Endodermal cell (in vitro differentiated cells): ENCODE measurements at regions not wholly inside any gene's neighbourhood (a gene's known extent, or its start where the extent isn't known, plus 50 kb on each side); places are given as distances from the start of the nearest gene placed in this dataset.

Experiments used
- DNase-seq: peaks from one replicate; pipeline ENCODE4 v3.0.0-alpha.2; 2017
- H3K27ac ChIP-seq: 2 replicates; pipeline ENCODE4 v1.5.1; 2013; ENCODE audit warnings: mild to moderate bottlenecking, low read depth, low read length, moderate library complexity
- H3K27me3 ChIP-seq: 2 replicates; pipeline ENCODE4 v1.6.1; 2013; ENCODE audit warnings: mild to moderate bottlenecking, low read length, moderate library complexity; ENCODE audit not compliant: insufficient read depth, control insufficient read depth, poor library complexity, severe bottlenecking
- H3K36me3 ChIP-seq: 2 replicates; pipeline ENCODE4 v1.7.0; 2013; ENCODE audit warnings: mild to moderate bottlenecking, low read length, moderate library complexity; ENCODE audit not compliant: control insufficient read depth, insufficient read depth
- H3K4me1 ChIP-seq: one replicate; pipeline ENCODE4 v1.7.0; 2013; ENCODE audit warnings: low read length; ENCODE audit not compliant: control insufficient read depth, insufficient read depth
- H3K4me3 ChIP-seq: 2 replicates; pipeline ENCODE4 v1.5.1; 2013; ENCODE audit warnings: mild to moderate bottlenecking, low read length, moderate library complexity
- H3K9ac ChIP-seq: 2 replicates; pipeline ENCODE4 v1.6.1; 2013; ENCODE audit warnings: mild to moderate bottlenecking, low read length, moderate library complexity; ENCODE audit not compliant: poor library complexity, severe bottlenecking; ENCODE audit errors: extremely low read depth
- H3K9me3 ChIP-seq: 2 replicates; pipeline ENCODE4 v1.6.1; 2013; ENCODE audit warnings: mild to moderate bottlenecking, low read length, moderate library complexity; ENCODE audit not compliant: control insufficient read depth
- H3K27ac Mint-ChIP-seq: 2 replicates; pipeline ENCODE4 v1.8.0; 2020; ENCODE audit warnings: mixed read lengths
- H3K27me3 Mint-ChIP-seq: 2 replicates; pipeline ENCODE4 v1.8.0; 2021; ENCODE audit warnings: mild to moderate bottlenecking, mixed read lengths; ENCODE audit not compliant: insufficient read depth
- H3K36me3 Mint-ChIP-seq: 2 replicates; pipeline ENCODE4 v1.8.0; 2020; ENCODE audit warnings: low read depth, mixed read lengths
- H3K4me1 Mint-ChIP-seq: 2 replicates; pipeline ENCODE4 v1.8.0; 2020; ENCODE audit warnings: mixed read lengths
- H3K4me3 Mint-ChIP-seq: 2 replicates; pipeline ENCODE4 v1.8.0; 2020; ENCODE audit warnings: mild to moderate bottlenecking, moderate library complexity, mixed read lengths
- H3K9me3 Mint-ChIP-seq: 2 replicates; pipeline ENCODE4 v1.8.0; 2020; ENCODE audit warnings: mild to moderate bottlenecking, mixed read lengths
- CTCF ChIP-seq: fragments of 200-600 bp; sonication (generic); conservative IDR thresholded peaks from 2 replicates; pipeline ENCODE4 v1.5.0; 2021; ENCODE audit warnings: antibody characterized with exemption, mild to moderate bottlenecking
- WGBS, 2 experiments: methylation state at CpG; one replicate each; pipeline versions ENCODE4 v1.1.5 to v1.1.7; 2013; ENCODE audit warnings: missing lambda C conversion rate in 2 of 2, mixed read lengths in 1 of 2; ENCODE audit not compliant: insufficient coverage in 1 of 2, insufficient read length in 1 of 2; 5-methylcytosine and 5-hydroxymethylcytosine counted together

GRCh38 chr3:166900866-166901577 lies 479.1 kb downstream of the ZBBX start:
- Histone ChIP-seq H3K9ac (no peak overlapping the region), H3K27me3 (peaks cover 20% of the 10 kb centered on the region), H3K4me1 (no peaks in the 10 kb centered on the region), H3K4me3 (no peak overlapping the region), H3K9me3 (peaks cover 4% of the 10 kb centered on the region), H3K36me3 (no peaks in the 10 kb centered on the region), H3K27ac (no peak overlapping the region)
- Mint-ChIP-seq H3K9me3 (no peaks in the 10 kb centered on the region), H3K4me3 (no peak overlapping the region), H3K27ac (no peak overlapping the region), H3K4me1 (no peaks in the 10 kb centered on the region), H3K36me3 (no peaks in the 10 kb centered on the region), H3K27me3 (peaks cover 3% of the 10 kb centered on the region)
- DNase-seq, result no peak
- WGBS, 2 experiments, result 71 to 100% methylated on average over 1 to 3 of the region's 3 CpGs
- TF ChIP-seq CTCF, result peak; percentile 25

GRCh38 chr3:166897811-166898210 lies 482.3 kb downstream of the ZBBX start:
- Histone ChIP-seq H3K4me3 (no peak overlapping the region), H3K9ac (no peak overlapping the region), H3K36me3 (no peaks in the 10 kb centered on the region), H3K4me1 (no peaks in the 10 kb centered on the region), H3K27ac (no peak overlapping the region), H3K27me3 (peaks cover 20% of the 10 kb centered on the region), H3K9me3 (no peaks in the 10 kb centered on the region)
- H3K4me1 Mint-ChIP-seq, result no peaks in the 10 kb centered on the region
- H3K36me3 Mint-ChIP-seq, result no peaks in the 10 kb centered on the region
- no peak overlapping the region for H3K27ac Mint-ChIP-seq
- H3K27me3 Mint-ChIP-seq, result peaks cover 3% of the 10 kb centered on the region
- H3K9me3 Mint-ChIP-seq, result no peaks in the 10 kb centered on the region
- no peak for DNase-seq
- no peak for TF ChIP-seq CTCF
- 85 to 100% methylated on average over 1 of the region's 1 CpG for WGBS, 2 experiments
- H3K4me3 Mint-ChIP-seq, result no peak overlapping the region

- TF ChIP-seq CTCF, result no peak
- Histone ChIP-seq H3K4me3 (no peak overlapping the region), H3K36me3 (no peaks in the 10 kb centered on the region), H3K27ac (no peak overlapping the region), H3K4me1 (no peaks in the 10 kb centered on the region), H3K9me3 (no peaks in the 10 kb centered on the region), H3K27me3 (no peaks in the 10 kb centered on the region), H3K9ac (no peak overlapping the region)
- Mint-ChIP-seq H3K27ac (no peak overlapping the region), H3K27me3 (no peaks in the 10 kb centered on the region), H3K4me3 (no peak overlapping the region), H3K4me1 (no peaks in the 10 kb centered on the region), H3K36me3 (no peaks in the 10 kb centered on the region), H3K9me3 (no peaks in the 10 kb centered on the region)
- 89 to 96% methylated on average over 2 of the region's 2 CpGs for WGBS, 2 experiments
- DNase-seq, result no peak
These were observed 490.9 kb downstream of the ZBBX start for GRCh38 chr3:166889241-166889640.
